ENCODE measurements at regions not wholly inside any gene's neighbourhood (a gene's known extent, or its start where the extent isn't known, plus 50 kb on each side); places are given as distances from the start of the nearest gene placed in this dataset.

DNA sequence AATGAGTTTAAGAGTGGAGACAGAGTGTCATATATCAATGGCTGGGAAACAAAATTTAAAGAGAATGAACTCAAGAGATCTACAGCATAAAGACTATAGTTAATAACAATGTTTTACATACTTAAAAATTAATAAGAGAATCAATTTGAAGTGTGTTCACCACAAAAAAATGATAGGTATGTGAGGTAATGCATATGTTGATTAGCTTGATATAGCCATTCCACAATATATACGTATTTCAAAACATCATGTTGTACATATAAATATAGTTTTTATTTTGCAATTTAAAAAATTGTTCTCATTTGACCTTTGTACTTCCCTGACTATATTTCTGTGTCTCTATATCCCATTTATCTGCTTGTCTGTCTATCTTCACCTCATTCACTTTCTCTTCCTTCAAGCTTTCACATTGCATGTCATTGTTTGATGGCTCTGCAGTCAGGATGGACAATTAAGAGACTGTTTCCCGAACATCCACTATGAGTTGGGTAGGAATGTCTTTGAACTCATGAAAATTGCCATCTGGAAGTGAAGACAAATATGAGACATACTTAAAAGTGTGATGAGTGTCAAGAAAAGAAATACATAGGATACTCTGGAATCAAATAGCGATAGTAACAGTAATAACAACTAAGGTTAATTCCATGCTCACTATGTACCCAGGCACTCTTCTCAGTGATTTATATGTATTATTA is 359.9 kb upstream of the ACTBL2 start:
- ChIA-PET POLR2A (ENCODE audit: unreplicated experiment) (no interaction called here), CTCF (no interaction called here)
- H3K4me3 ChIP-seq (ENCODE audit: low read length) = peak overlapping the region; percentile 12; the same call in 1 of the 2 replicates
- no peak for DNase-seq
- H3K4me2 ChIP-seq (ENCODE audit: low read length) = peak overlapping the region; percentile 56
- no peaks in the 10 kb centered on the region for H4K20me1 ChIP-seq (ENCODE audit: low read length)
- TF ChIP-seq, protein P1, sequence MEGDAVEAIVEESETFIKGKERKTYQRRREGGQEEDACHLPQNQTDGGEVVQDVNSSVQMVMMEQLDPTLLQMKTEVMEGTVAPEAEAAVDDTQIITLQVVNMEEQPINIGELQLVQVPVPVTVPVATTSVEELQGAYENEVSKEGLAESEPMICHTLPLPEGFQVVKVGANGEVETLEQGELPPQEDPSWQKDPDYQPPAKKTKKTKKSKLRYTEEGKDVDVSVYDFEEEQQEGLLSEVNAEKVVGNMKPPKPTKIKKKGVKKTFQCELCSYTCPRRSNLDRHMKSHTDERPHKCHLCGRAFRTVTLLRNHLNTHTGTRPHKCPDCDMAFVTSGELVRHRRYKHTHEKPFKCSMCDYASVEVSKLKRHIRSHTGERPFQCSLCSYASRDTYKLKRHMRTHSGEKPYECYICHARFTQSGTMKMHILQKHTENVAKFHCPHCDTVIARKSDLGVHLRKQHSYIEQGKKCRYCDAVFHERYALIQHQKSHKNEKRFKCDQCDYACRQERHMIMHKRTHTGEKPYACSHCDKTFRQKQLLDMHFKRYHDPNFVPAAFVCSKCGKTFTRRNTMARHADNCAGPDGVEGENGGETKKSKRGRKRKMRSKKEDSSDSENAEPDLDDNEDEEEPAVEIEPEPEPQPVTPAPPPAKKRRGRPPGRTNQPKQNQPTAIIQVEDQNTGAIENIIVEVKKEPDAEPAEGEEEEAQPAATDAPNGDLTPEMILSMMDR (conservative IDR thresholded peaks at IDR 0.05; ENCODE audit: low read depth, low read length) = no peak
- TF ChIP-seq EZH2 (IDR thresholded peaks at IDR 0.05; ENCODE audit: low read length, unreplicated experiment) = no peak
- no peak for TF ChIP-seq EZH2phosphoT487 (IDR thresholded peaks at IDR 0.05; ENCODE audit: borderline replicate concordance, low read length)
- peak overlapping the region; percentile 81 for H3K27ac ChIP-seq (ENCODE audit: low read length)
- H3F3A ChIP-seq (ENCODE audit: low read length, unreplicated experiment) = peaks cover 6% of the 10 kb centered on the region
- H3K4me1 ChIP-seq (ENCODE audit: insufficient read depth, low read length) = peaks cover 50% of the 10 kb centered on the region
- ATAC-seq = no peak
- H3K9me3 ChIP-seq (ENCODE audit: low read length) = no peaks in the 10 kb centered on the region
- no peak overlapping the region for H2AFZ ChIP-seq (ENCODE audit: low read length)
- no peaks in the 10 kb centered on the region for H3K79me2 ChIP-seq (ENCODE audit: low read length)
- intact Hi-C loops (cut with micrococcal nuclease) = no loop called here
- H3K9ac ChIP-seq (ENCODE audit: low read length) = peak overlapping the region; percentile 5; the same call in 1 of the 2 replicates
- H3K9me2 ChIP-seq (replicated peaks; ENCODE audit: low read length) = no peaks in the 10 kb centered on the region
- H3K27me3 ChIP-seq (ENCODE audit: low read length) = no peaks in the 10 kb centered on the region
- no peaks in the 10 kb centered on the region for H3K36me3 ChIP-seq (ENCODE audit: low read depth, low read length)
- no TSS peak for BruUV-seq (replicated peaks)

- DNase-seq (peak; percentile 87), ATAC-seq (peak; percentile 64)
- H3K79me2 ChIP-seq (ENCODE audit: low read length) = no peaks in the 10 kb centered on the region
- peak overlapping the region; percentile 81 for H3K27ac ChIP-seq (ENCODE audit: low read length)
- H2AFZ ChIP-seq (ENCODE audit: low read length) = no peak overlapping the region
- H4K20me1 ChIP-seq (ENCODE audit: low read length) = no peaks in the 10 kb centered on the region
- no peaks in the 10 kb centered on the region for H3K36me3 ChIP-seq (ENCODE audit: low read depth, low read length)
- peak overlapping the region; percentile 12; the same call in 1 of the 2 replicates for H3K4me3 ChIP-seq (ENCODE audit: low read length)
- no peaks in the 10 kb centered on the region for H3K9me3 ChIP-seq (ENCODE audit: low read length)
- H3K27me3 ChIP-seq (ENCODE audit: low read length) = no peaks in the 10 kb centered on the region
- peak overlapping the region; percentile 5; the same call in 1 of the 2 replicates for H3K9ac ChIP-seq (ENCODE audit: low read length)
- ChIA-PET CTCF (no interaction called here), POLR2A (ENCODE audit: unreplicated experiment) (no interaction called here)
- no peaks in the 10 kb centered on the region for H3K9me2 ChIP-seq (replicated peaks; ENCODE audit: low read length)
- intact Hi-C loops (cut with micrococcal nuclease) = loop anchor here (1.0 to 2.0 kb wide), 3 partner anchors 46 to 543 kb away; no protein-coding TSS in a partner anchor
- TSS peak; percentile 49 for BruUV-seq (replicated peaks)
- peaks cover 57% of the 10 kb centered on the region for H3K4me1 ChIP-seq (ENCODE audit: insufficient read depth, low read length)
- H3F3A ChIP-seq (ENCODE audit: low read length, unreplicated experiment) = peaks cover 6% of the 10 kb centered on the region
- TF ChIP-seq, protein P1 (conservative IDR thresholded peaks at IDR 0.05; ENCODE audit: low read depth, low read length) = no peak
- no peak for TF ChIP-seq EZH2phosphoT487 (IDR thresholded peaks at IDR 0.05; ENCODE audit: borderline replicate concordance, low read length)
- TF ChIP-seq EZH2 (IDR thresholded peaks at IDR 0.05; ENCODE audit: low read length, unreplicated experiment) = no peak
- H3K4me2 ChIP-seq (ENCODE audit: low read length) = peak overlapping the region; percentile 56
Observed at GRCh38 chr5:57841676-57842363, 359.2 kb upstream of the ACTBL2 start.

Measured in PC-3 (cell line).